Neural progenitor cell (in vitro differentiated cells): ENCODE measurements at regions not wholly inside any gene's neighbourhood (a gene's known extent, or its start where the extent isn't known, plus 50 kb on each side); places are given as distances from the start of the nearest gene placed in this dataset.

ENCODE experiments used
- DNase-seq: peaks from one replicate; pipeline ENCODE4 v3.0.0-alpha.2; 2016; ENCODE audit warnings: low spot score
- H2AFZ ChIP-seq: fragments of 200-600 bp; sonication (generic); replicated peaks from 2 replicates; pipeline ENCODE4 v1.6.1; 2016; ENCODE audit warnings: antibody characterized with exemption
- H3F3A ChIP-seq: fragments of 200-600 bp; sonication (generic); 2 replicates; pipeline ENCODE4 v1.6.1; 2016; ENCODE audit warnings: antibody characterized with exemption, low read depth
- H3K27ac ChIP-seq: fragments of 200-600 bp; sonication (generic); 2 replicates; pipeline ENCODE4 v1.5.1; 2016; ENCODE audit warnings: mild to moderate bottlenecking
- H3K27me3 ChIP-seq: fragments of 200-600 bp; sonication (generic); 2 replicates; pipeline ENCODE4 v1.6.1; 2016; ENCODE audit warnings: mild to moderate bottlenecking, moderate library complexity
- H3K36me3 ChIP-seq: fragments of 200-600 bp; sonication (generic); 2 replicates; pipeline ENCODE4 v1.5.1; 2016
- H3K4me1 ChIP-seq: fragments of 200-600 bp; sonication (generic); 2 replicates; pipeline ENCODE4 v1.6.1; 2016; ENCODE audit warnings: mixed run types
- H3K4me2 ChIP-seq: fragments of 200-600 bp; sonication (generic); 2 replicates; pipeline ENCODE4 v1.6.1; 2016
- H3K4me3 ChIP-seq: fragments of 200-600 bp; sonication (generic); 2 replicates; pipeline ENCODE4 v1.5.1; 2016
- H3K79me2 ChIP-seq: fragments of 200-600 bp; sonication (generic); 2 replicates; pipeline ENCODE4 v1.6.1; 2016; ENCODE audit warnings: low read depth
- H3K9ac ChIP-seq: fragments of 200-600 bp; sonication (generic); 2 replicates; pipeline ENCODE4 v1.6.1; 2016
- H3K9me3 ChIP-seq: fragments of 200-600 bp; sonication (generic); 2 replicates; pipeline ENCODE4 v1.5.1; 2016; ENCODE audit warnings: low read depth
- H4K20me1 ChIP-seq: fragments of 200-600 bp; sonication (generic); 2 replicates; pipeline ENCODE4 v1.6.1; 2016; ENCODE audit warnings: low read depth
- H3K27ac Mint-ChIP-seq: 3 replicates; pipeline ENCODE4 v1.8.0; 2021; ENCODE audit warnings: mixed read lengths
- H3K27me3 Mint-ChIP-seq: 2 replicates; pipeline ENCODE4 v1.8.0; 2022; ENCODE audit warnings: low read depth, mild to moderate bottlenecking, inconsistent platforms, moderate library complexity, mixed read lengths; ENCODE audit not compliant: insufficient read depth
- H3K36me3 Mint-ChIP-seq: 3 replicates; pipeline ENCODE4 v1.8.0; 2021; ENCODE audit warnings: mixed read lengths
- H3K4me1 Mint-ChIP-seq: 3 replicates; pipeline ENCODE4 v1.8.0; 2021; ENCODE audit warnings: mixed read lengths
- H3K4me3 Mint-ChIP-seq: 3 replicates; pipeline ENCODE4 v1.8.0; 2021; ENCODE audit warnings: mild to moderate bottlenecking, moderate library complexity, mixed read lengths
- H3K9me3 Mint-ChIP-seq: 3 replicates; pipeline ENCODE4 v1.8.0; 2020; ENCODE audit warnings: mixed read lengths
- CTCF ChIP-seq: fragments of 200-600 bp; sonication (generic); IDR thresholded peaks from 2 replicates; pipeline ENCODE4 v1.5.1; 2017; ENCODE audit warnings: antibody characterized with exemption, mild to moderate bottlenecking
- EZH2 ChIP-seq: fragments of 200-600 bp; sonication (generic); IDR thresholded peaks from 2 replicates; pipeline ENCODE4 v1.6.1; 2017; ENCODE audit warnings: antibody characterized with exemption, mild to moderate bottlenecking, moderate library complexity
- EZH2phosphoT487 ChIP-seq: fragments of 200-600 bp; sonication (generic); IDR thresholded peaks from 2 replicates; pipeline ENCODE4 v1.6.1; 2017; ENCODE audit warnings: antibody characterized with exemption

GRCh38 chr19:34597596-34597995 lies 79.4 kb downstream of the SCGB2B2 start:
- Mint-ChIP-seq H3K9me3 (peaks cover 4% of the 10 kb centered on the region), H3K27me3 (peaks cover 8% of the 10 kb centered on the region), H3K36me3 (no peaks in the 10 kb centered on the region), H3K4me3 (no peak overlapping the region), H3K4me1 (no peaks in the 10 kb centered on the region), H3K27ac (no peak overlapping the region)
- H3K79me2 ChIP-seq: no peaks in the 10 kb centered on the region
- H3K27ac ChIP-seq: no peak overlapping the region
- H3K4me3 ChIP-seq: no peak overlapping the region
- H4K20me1 ChIP-seq: no peaks in the 10 kb centered on the region
- no peaks in the 10 kb centered on the region for H3F3A ChIP-seq
- no peaks in the 10 kb centered on the region for H3K9me3 ChIP-seq
- no peak overlapping the region for H3K4me2 ChIP-seq
- no peaks in the 10 kb centered on the region for H3K36me3 ChIP-seq
- no peak overlapping the region for H2AFZ ChIP-seq
- no peak for TF ChIP-seq CTCF
- TF ChIP-seq EZH2: no peak
- TF ChIP-seq EZH2phosphoT487: no peak
- H3K27me3 ChIP-seq: no peaks in the 10 kb centered on the region
- no peak overlapping the region for H3K9ac ChIP-seq
- no peaks in the 10 kb centered on the region for H3K4me1 ChIP-seq
- DNase-seq: no peak

DNA sequence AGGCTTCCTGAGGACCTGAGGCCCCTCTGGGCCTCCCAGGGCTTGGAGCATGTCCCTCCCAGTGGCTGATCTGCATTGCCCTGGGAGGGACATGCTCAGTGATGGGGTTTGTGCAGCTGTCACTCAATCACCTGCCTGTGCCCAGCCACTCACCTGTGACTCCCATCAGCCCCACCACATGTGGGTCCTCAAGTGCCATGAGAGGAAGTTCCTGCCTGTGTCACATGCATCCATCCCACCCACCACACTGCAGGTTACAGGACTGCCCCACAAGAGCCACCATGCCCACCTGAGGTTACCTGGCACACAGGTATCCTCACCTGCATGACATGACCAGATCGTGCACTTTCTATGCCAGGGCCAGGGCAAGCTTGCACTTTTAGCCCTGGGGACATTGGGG lies 80.0 kb downstream of the SCGB2B2 start:
- H3K4me3 Mint-ChIP-seq: no peak overlapping the region
- Histone ChIP-seq H3K9me3 (no peaks in the 10 kb centered on the region), H3K27ac (no peak overlapping the region), H3F3A (no peaks in the 10 kb centered on the region), H3K4me1 (no peaks in the 10 kb centered on the region), H3K79me2 (no peaks in the 10 kb centered on the region), H3K27me3 (no peaks in the 10 kb centered on the region), H3K4me2 (no peak overlapping the region), H2AFZ (no peak overlapping the region), H3K36me3 (no peaks in the 10 kb centered on the region), H3K4me3 (no peak overlapping the region), H3K9ac (no peak overlapping the region), H4K20me1 (no peaks in the 10 kb centered on the region)
- TF ChIP-seq CTCF: no peak
- no peak for TF ChIP-seq EZH2phosphoT487
- TF ChIP-seq EZH2: no peak
- no peaks in the 10 kb centered on the region for H3K36me3 Mint-ChIP-seq
- peaks cover 9% of the 10 kb centered on the region for H3K27me3 Mint-ChIP-seq
- DNase-seq: no peak
- H3K27ac Mint-ChIP-seq: no peak overlapping the region
- no peaks in the 10 kb centered on the region for H3K4me1 Mint-ChIP-seq
- peaks cover 4% of the 10 kb centered on the region for H3K9me3 Mint-ChIP-seq

DNA sequence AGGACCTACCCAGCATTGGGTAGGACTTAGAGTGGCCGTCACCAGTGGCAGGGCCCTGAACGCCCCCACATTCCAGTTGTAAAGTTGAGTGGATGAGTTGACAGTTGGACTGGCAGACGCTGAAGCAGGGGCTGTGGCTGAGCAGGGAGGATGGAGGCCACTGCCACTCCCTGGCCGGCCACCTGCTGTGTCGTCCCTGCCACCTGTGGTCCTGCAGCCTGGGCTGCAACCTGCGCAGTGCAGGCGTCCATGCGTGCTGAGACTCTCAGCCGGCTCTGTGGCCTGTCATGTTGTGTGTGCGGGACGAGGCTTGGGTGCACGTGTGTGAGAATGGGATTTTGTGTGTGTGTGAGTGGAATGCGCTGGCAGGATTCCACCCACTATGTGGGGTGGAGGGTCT lies 80.8 kb downstream of the SCGB2B2 start:
- Histone ChIP-seq H3K4me3 (no peak overlapping the region), H3K79me2 (no peaks in the 10 kb centered on the region), H3K9ac (no peak overlapping the region), H3K27me3 (no peaks in the 10 kb centered on the region), H3K27ac (no peak overlapping the region), H3K36me3 (no peaks in the 10 kb centered on the region), H3K9me3 (no peaks in the 10 kb centered on the region), H2AFZ (no peak overlapping the region), H4K20me1 (no peaks in the 10 kb centered on the region), H3K4me2 (no peak overlapping the region), H3K4me1 (no peaks in the 10 kb centered on the region), H3F3A (no peaks in the 10 kb centered on the region)
- Mint-ChIP-seq H3K4me1 (no peaks in the 10 kb centered on the region), H3K27me3 (peaks cover 11% of the 10 kb centered on the region), H3K9me3 (peaks cover 4% of the 10 kb centered on the region), H3K4me3 (no peak overlapping the region), H3K27ac (no peak overlapping the region), H3K36me3 (no peaks in the 10 kb centered on the region)
- DNase-seq: no peak
- TF ChIP-seq CTCF (no peak), EZH2 (no peak), EZH2phosphoT487 (no peak)

GRCh38 chr19:34595683-34596082 lies 81.3 kb downstream of the SCGB2B2 start:
- no peaks in the 10 kb centered on the region for H3K36me3 Mint-ChIP-seq
- no peak overlapping the region for H3K9ac ChIP-seq
- no peak overlapping the region for H2AFZ ChIP-seq
- no peaks in the 10 kb centered on the region for H3K4me1 ChIP-seq
- H3K9me3 Mint-ChIP-seq: peaks cover 4% of the 10 kb centered on the region
- H3K4me3 Mint-ChIP-seq: no peak overlapping the region
- H3K4me3 ChIP-seq: no peak overlapping the region
- H4K20me1 ChIP-seq: no peaks in the 10 kb centered on the region
- H3K36me3 ChIP-seq: no peaks in the 10 kb centered on the region
- peaks cover 11% of the 10 kb centered on the region for H3K27me3 Mint-ChIP-seq
- H3K27ac Mint-ChIP-seq: no peak overlapping the region
- no peak for TF ChIP-seq CTCF
- TF ChIP-seq EZH2phosphoT487: no peak
- TF ChIP-seq EZH2: no peak
- H3K27me3 ChIP-seq: no peaks in the 10 kb centered on the region
- no peaks in the 10 kb centered on the region for H3K4me1 Mint-ChIP-seq
- no peak for DNase-seq
- no peak overlapping the region for H3K4me2 ChIP-seq
- H3F3A ChIP-seq: no peaks in the 10 kb centered on the region
- H3K9me3 ChIP-seq: no peaks in the 10 kb centered on the region
- H3K79me2 ChIP-seq: no peaks in the 10 kb centered on the region
- no peak overlapping the region for H3K27ac ChIP-seq
